Smooth muscle cell (in vitro differentiated cells): ENCODE measurements at regions not wholly inside any gene's neighbourhood (a gene's known extent, or its start where the extent isn't known, plus 50 kb on each side); places are given as distances from the start of the nearest gene placed in this dataset.

Source experiments
- DNase-seq: peaks from one replicate; lab custom pipeline; 2025; ENCODE audit not compliant: unreplicated experiment; lab: John Stamatoyannopoulos, UW
- H2AFZ ChIP-seq: fragments of 200-600 bp; sonication (generic); 2 replicates; pipeline ENCODE4 v1.6.0; 2016; ENCODE audit warnings: antibody characterized with exemption, low read depth, mild to moderate bottlenecking
- H3F3A ChIP-seq: fragments of 200-600 bp; sonication (generic); 2 replicates; pipeline ENCODE4 v1.6.0; 2017; ENCODE audit warnings: antibody characterized with exemption, low read depth
- H3K27ac ChIP-seq: fragments of 200-600 bp; sonication (generic); 2 replicates; pipeline ENCODE4 v1.5.1; 2016; ENCODE audit warnings: low read depth, mild to moderate bottlenecking
- H3K27me3 ChIP-seq: fragments of 200-600 bp; sonication (generic); 2 replicates; pipeline ENCODE4 v1.6.1; 2016; ENCODE audit warnings: low read depth, mild to moderate bottlenecking
- H3K36me3 ChIP-seq: fragments of 200-600 bp; sonication (generic); 2 replicates; pipeline ENCODE4 v1.5.1; 2016; ENCODE audit warnings: low read depth
- H3K4me1 ChIP-seq: fragments of 200-600 bp; sonication (generic); 2 replicates; pipeline ENCODE4 v1.5.1; 2016; ENCODE audit warnings: low read depth
- H3K4me2 ChIP-seq: fragments of 200-600 bp; sonication (generic); 2 replicates; pipeline ENCODE4 v1.6.0; 2016; ENCODE audit warnings: mild to moderate bottlenecking
- H3K4me3 ChIP-seq: fragments of 200-600 bp; sonication (generic); 2 replicates; pipeline ENCODE4 v1.5.1; 2016; ENCODE audit warnings: mild to moderate bottlenecking
- H3K79me2 ChIP-seq: fragments of 200-600 bp; sonication (generic); 2 replicates; pipeline ENCODE4 v1.6.0; 2016; ENCODE audit warnings: low read depth, mild to moderate bottlenecking
- H3K9ac ChIP-seq: fragments of 200-600 bp; sonication (generic); 2 replicates; pipeline ENCODE4 v1.6.0; 2016; ENCODE audit warnings: low read depth
- H3K9me3 ChIP-seq: fragments of 200-600 bp; sonication (generic); replicated peaks from 2 replicates; pipeline ENCODE4 v1.5.1; 2016; ENCODE audit warnings: low read depth
- H4K20me1 ChIP-seq: fragments of 200-600 bp; sonication (generic); 2 replicates; pipeline ENCODE4 v1.6.0; 2016; ENCODE audit warnings: low read depth
- WGBS: methylation state at CpG from one replicate; pipeline ENCODE4 v1.1.7; 2016; ENCODE audit warnings: low lambda C conversion rate; 5-methylcytosine and 5-hydroxymethylcytosine counted together
- TF ChIP-seq, protein P1 (sequence below): fragments of 200-600 bp; sonication (generic); IDR thresholded peaks from 2 replicates; pipeline ENCODE4 v1.5.1; 2017; ENCODE audit warnings: borderline replicate concordance, mild to moderate bottlenecking, antibody characterized with exemption; ENCODE audit not compliant: insufficient read depth, poor library complexity, severe bottlenecking

DNA sequence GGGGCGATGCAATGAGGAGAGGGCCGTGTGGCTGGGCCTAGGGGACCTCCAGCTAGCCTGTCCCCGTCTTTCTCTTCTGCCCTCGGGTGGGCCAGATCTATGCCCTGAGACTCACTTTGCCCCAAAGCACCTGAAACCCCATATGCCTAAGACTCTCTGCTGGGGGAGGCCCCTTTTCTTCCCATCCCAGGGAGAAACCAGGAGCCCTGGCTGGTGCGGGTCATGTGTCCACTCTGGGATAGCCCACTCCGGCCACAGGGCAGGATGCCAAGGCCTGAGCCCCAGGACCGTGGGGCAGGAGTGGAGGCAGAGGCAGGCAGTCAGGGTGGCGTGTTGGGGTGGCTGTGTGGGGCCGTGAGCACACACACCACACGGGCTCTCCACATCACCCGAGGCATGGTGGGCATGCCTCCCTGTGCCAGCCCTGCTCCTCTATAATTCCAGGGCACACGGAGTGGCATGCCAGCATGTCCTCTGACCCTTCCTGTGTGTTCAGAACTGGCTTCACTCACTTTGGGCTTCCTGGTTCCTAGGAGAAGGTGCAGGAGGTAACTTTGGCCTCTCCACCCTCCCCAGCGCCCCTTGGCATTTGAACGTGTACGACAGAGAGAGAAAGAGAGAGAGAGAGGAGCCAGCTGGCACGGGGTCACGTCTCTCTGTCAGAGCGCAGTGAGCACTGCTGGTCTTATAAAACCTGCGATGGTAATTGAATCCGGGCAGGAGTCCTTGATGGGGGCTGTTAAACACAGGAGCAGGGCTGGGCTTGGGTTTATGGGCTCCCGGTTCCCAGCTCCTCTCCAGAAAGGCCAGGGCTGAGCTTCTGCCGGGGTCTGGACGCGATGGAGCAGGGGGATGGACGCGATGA is 144.2 kb downstream of the KIF26A start:
- H3K4me2 ChIP-seq, result no peak overlapping the region
- H4K20me1 ChIP-seq, result no peaks in the 10 kb centered on the region
- 91% methylated on average over 26 of the region's 26 CpGs for WGBS
- H3F3A ChIP-seq, result no peaks in the 10 kb centered on the region
- DNase-seq, result no peak
- no peak overlapping the region for H3K27ac ChIP-seq
- TF ChIP-seq, protein P1, sequence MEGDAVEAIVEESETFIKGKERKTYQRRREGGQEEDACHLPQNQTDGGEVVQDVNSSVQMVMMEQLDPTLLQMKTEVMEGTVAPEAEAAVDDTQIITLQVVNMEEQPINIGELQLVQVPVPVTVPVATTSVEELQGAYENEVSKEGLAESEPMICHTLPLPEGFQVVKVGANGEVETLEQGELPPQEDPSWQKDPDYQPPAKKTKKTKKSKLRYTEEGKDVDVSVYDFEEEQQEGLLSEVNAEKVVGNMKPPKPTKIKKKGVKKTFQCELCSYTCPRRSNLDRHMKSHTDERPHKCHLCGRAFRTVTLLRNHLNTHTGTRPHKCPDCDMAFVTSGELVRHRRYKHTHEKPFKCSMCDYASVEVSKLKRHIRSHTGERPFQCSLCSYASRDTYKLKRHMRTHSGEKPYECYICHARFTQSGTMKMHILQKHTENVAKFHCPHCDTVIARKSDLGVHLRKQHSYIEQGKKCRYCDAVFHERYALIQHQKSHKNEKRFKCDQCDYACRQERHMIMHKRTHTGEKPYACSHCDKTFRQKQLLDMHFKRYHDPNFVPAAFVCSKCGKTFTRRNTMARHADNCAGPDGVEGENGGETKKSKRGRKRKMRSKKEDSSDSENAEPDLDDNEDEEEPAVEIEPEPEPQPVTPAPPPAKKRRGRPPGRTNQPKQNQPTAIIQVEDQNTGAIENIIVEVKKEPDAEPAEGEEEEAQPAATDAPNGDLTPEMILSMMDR, result no peak
- no peaks in the 10 kb centered on the region for H3K36me3 ChIP-seq
- H3K79me2 ChIP-seq, result no peaks in the 10 kb centered on the region
- peaks cover 3% of the 10 kb centered on the region for H3K4me1 ChIP-seq
- no peak overlapping the region for H3K4me3 ChIP-seq
- H3K9me3 ChIP-seq, result no peaks in the 10 kb centered on the region
- H3K9ac ChIP-seq, result no peak overlapping the region
- H2AFZ ChIP-seq, result no peak overlapping the region
- H3K27me3 ChIP-seq, result no peaks in the 10 kb centered on the region

- Histone ChIP-seq H3K4me2 (no peak overlapping the region), H3K4me1 (peaks cover 3% of the 10 kb centered on the region), H3K4me3 (no peak overlapping the region), H3K36me3 (no peaks in the 10 kb centered on the region), H3F3A (no peaks in the 10 kb centered on the region), H3K9me3 (no peaks in the 10 kb centered on the region), H4K20me1 (no peaks in the 10 kb centered on the region), H3K9ac (no peak overlapping the region), H3K79me2 (no peaks in the 10 kb centered on the region), H3K27me3 (no peaks in the 10 kb centered on the region), H3K27ac (no peak overlapping the region), H2AFZ (no peak overlapping the region)
- TF ChIP-seq, protein P1, result no peak
- WGBS, result 89% methylated on average over 25 of the region's 25 CpGs
- no peak for DNase-seq
Observed at GRCh38 chr14:104283197-104284106, 145.1 kb downstream of the KIF26A start.

DNA sequence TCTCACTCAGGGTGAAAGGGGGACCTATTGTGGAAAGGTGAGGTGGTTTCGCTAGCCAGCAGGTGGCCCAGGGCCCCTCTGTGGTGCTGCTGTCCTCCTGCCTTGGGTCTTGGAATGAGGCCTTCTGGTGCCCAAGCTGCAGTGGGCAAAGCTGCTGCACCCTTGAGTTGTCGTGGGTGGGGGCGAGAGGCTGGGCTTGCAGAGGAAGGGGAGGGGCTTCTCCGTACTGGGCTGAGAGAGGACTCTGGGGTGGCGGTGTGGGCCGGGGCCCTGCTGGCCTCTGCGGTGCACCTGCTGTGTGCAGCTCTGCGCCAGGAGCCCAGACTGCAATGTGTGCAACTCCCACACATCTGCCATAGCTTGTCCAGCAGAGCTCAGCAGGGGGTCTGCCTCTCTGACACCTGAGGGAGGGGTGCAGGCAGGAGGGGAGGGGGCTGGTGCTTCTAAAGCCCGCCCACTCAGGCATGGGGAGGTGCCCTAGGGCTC is 145.8 kb downstream of the KIF26A start:
- no peak overlapping the region for H3K4me3 ChIP-seq
- no peaks in the 10 kb centered on the region for H4K20me1 ChIP-seq
- no peaks in the 10 kb centered on the region for H3K9me3 ChIP-seq
- H3K4me1 ChIP-seq, result peaks cover 3% of the 10 kb centered on the region
- H3K36me3 ChIP-seq, result no peaks in the 10 kb centered on the region
- no peak for DNase-seq
- no peak overlapping the region for H2AFZ ChIP-seq
- H3K9ac ChIP-seq, result no peak overlapping the region
- no peaks in the 10 kb centered on the region for H3K79me2 ChIP-seq
- H3F3A ChIP-seq, result no peaks in the 10 kb centered on the region
- no peak overlapping the region for H3K27ac ChIP-seq
- H3K4me2 ChIP-seq, result no peak overlapping the region
- H3K27me3 ChIP-seq, result no peaks in the 10 kb centered on the region
- TF ChIP-seq, protein P1, result no peak
- 89% methylated on average over 7 of the region's 9 CpGs for WGBS
